ENCODE measurements at regions not wholly inside any gene's neighbourhood (a gene's known extent, or its start where the extent isn't known, plus 50 kb on each side); places are given as distances from the start of the nearest gene placed in this dataset.

DNA sequence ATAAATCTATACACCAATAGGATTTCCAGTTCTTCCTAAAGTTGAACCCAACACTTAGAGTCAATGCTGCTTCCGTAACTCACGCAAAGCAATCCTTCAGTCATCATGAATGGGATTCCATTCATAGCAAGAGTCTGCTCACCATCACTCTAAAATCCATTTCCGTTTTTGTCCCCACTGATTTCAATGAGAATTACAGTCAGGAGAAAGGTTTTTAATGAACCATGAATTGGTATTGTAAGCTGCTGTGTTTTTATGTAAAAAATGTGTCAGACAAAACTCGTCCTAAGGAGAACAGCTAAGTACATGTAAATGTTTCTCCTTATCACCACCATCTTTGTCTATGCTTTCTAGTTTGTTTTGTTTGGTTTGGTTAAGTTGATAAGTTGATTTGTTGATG, 391.5 kb downstream of the IRS1 start:
- no peak overlapping the region for H3K9ac ChIP-seq (ENCODE audit: low read depth, low read length)
- no peaks in the 10 kb centered on the region for H3K36me3 ChIP-seq (ENCODE audit: insufficient read depth, low read length)
- H3K9me3 ChIP-seq (ENCODE audit: control insufficient read depth, insufficient read depth, low read length): no peaks in the 10 kb centered on the region
- H3K4me1 ChIP-seq (ENCODE audit: insufficient read depth, low read length): no peaks in the 10 kb centered on the region

DNA sequence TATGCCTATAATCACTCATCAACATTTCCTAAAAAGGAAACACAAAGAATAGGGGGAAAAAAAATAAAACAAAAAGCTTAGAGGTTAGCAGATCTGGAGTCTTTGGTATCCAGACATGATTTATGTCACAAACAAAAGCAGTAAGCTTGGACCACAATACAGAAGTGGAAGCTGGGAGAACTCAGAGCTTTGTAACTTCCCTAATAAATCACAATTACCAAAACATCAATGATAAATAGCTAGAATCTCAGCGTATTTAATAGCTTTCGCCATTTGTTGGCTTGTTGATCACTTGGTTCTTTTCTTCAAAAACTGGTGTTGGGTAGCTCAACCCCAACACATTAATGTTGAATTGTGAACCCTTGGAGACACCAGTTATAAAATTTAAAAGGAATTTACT, 392.5 kb downstream of the IRS1 start:
- H3K9ac ChIP-seq (ENCODE audit: low read depth, low read length): no peak overlapping the region
- no peaks in the 10 kb centered on the region for H3K4me1 ChIP-seq (ENCODE audit: insufficient read depth, low read length)

DNA sequence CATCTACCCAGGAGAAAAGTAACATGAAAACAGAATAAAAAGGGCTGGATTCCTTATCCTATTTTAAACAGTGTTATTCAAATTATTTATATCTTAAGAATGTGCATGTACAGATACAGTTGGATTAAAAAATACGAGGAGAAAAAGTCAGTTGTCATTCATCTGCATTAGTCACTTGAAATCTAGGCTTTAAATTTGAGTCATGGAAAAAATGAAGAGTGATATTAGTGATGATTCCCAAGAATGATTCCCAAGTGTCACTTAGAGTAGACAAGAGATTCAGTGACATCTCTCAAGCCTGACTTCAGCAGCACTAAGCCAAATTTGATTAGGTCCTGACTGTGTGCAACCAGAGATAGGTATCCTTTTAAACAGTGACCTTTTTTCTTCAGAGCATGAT, 394.2 kb downstream of the IRS1 start:
- Histone ChIP-seq H3K36me3 (ENCODE audit: insufficient read depth, low read length) (no peaks in the 10 kb centered on the region), H3K4me1 (ENCODE audit: insufficient read depth, low read length) (no peaks in the 10 kb centered on the region), H3K9ac (ENCODE audit: low read depth, low read length) (no peak overlapping the region), H3K9me3 (ENCODE audit: control insufficient read depth, insufficient read depth, low read length) (no peaks in the 10 kb centered on the region)

More for the DNA sequence above, 392.5 kb downstream of the IRS1 start:
- H3K36me3 ChIP-seq (ENCODE audit: insufficient read depth, low read length): no peaks in the 10 kb centered on the region
- no peaks in the 10 kb centered on the region for H3K9me3 ChIP-seq (ENCODE audit: control insufficient read depth, insufficient read depth, low read length)

DNA sequence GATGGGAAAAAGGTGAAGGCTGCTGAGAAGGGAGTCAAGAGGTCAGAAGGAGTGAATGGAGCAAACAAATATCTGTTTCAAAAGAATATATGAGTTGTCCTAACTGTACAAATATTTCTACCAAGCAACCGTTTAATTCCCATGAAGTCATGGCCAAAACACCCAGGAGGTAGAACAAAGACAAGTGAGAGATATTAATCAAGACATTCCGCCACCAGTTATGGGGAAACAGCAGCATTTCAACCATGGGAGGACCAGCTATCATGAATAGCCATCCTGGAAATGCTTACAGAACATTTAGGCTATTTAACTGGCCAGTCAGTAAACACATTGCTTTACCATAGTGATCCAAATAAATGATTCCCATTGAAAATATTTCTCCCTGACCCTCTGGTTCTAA, 396.3 kb downstream of the IRS1 start:
- no peaks in the 10 kb centered on the region for H3K4me1 ChIP-seq (ENCODE audit: insufficient read depth, low read length)
- no peak overlapping the region for H3K9ac ChIP-seq (ENCODE audit: low read depth, low read length)
- no peaks in the 10 kb centered on the region for H3K36me3 ChIP-seq (ENCODE audit: insufficient read depth, low read length)
- no peaks in the 10 kb centered on the region for H3K9me3 ChIP-seq (ENCODE audit: control insufficient read depth, insufficient read depth, low read length)

DNA sequence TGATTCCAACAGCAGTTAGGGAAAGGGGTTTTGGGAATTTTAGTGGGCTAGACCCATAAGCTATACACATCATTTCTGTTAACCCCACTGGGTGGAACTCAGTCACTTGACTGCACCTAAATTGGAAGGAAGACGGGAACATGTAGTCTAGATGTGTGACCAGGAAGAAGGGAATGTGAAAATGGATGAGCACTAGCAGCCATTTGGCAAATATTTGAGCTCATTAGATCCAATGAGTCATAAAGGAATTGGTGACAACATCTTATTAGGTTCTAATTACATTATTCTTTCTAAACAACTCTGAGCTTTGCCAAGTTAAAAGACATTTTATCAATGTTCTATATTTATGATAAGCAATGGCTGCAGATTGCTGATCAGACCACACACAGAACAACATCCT, 400.6 kb downstream of the IRS1 start:
- no peak overlapping the region for H3K9ac ChIP-seq (ENCODE audit: low read depth, low read length)
- H3K36me3 ChIP-seq (ENCODE audit: insufficient read depth, low read length): no peaks in the 10 kb centered on the region
- H3K4me1 ChIP-seq (ENCODE audit: insufficient read depth, low read length): no peaks in the 10 kb centered on the region
- H3K9me3 ChIP-seq (ENCODE audit: control insufficient read depth, insufficient read depth, low read length): no peaks in the 10 kb centered on the region

DNA sequence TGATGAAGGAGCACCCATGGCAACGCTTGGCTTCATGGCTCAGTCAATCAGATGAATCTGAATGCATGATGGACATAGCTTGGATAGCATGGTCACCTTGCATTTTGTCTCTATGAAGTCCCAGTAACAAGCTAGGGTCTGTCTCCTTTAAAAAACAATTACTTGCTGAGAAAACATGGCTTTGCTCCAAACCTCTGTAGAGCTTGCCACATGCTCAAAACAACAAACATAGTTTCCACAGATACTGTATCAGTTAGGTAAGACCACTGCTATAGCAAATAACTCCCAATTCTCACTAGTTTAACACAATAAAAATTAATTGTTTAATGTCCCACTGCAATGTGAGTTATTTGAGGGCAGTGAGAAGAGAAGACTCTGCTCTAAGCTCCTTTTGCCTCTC, 401.0 kb downstream of the IRS1 start:
- H3K36me3 ChIP-seq (ENCODE audit: insufficient read depth, low read length): no peaks in the 10 kb centered on the region
- no peaks in the 10 kb centered on the region for H3K9me3 ChIP-seq (ENCODE audit: control insufficient read depth, insufficient read depth, low read length)
- H3K4me1 ChIP-seq (ENCODE audit: insufficient read depth, low read length): no peaks in the 10 kb centered on the region
- no peak overlapping the region for H3K9ac ChIP-seq (ENCODE audit: low read depth, low read length)

DNA sequence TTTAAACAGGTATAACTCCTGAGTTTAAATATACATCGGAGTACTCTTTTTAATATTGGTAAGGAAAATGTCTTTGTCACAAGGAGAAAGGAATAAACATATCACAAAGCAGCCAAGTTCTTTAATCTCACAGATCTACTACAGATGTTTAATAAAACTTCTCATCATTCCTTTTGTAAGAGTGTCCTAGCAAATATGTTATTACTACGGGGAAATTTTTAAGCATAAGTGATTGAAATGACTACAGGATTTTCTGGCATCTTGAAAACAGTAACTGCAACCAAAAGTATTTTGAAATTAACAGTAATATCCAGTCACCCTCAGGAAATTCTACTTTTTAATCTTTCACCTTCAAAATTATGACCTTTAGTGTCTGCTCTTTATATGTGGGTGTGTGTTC, 403.1 kb downstream of the IRS1 start:
- Histone ChIP-seq H3K9ac (ENCODE audit: low read depth, low read length) (no peak overlapping the region), H3K9me3 (ENCODE audit: control insufficient read depth, insufficient read depth, low read length) (no peaks in the 10 kb centered on the region), H3K4me1 (ENCODE audit: insufficient read depth, low read length) (no peaks in the 10 kb centered on the region), H3K36me3 (ENCODE audit: insufficient read depth, low read length) (no peaks in the 10 kb centered on the region)

DNA sequence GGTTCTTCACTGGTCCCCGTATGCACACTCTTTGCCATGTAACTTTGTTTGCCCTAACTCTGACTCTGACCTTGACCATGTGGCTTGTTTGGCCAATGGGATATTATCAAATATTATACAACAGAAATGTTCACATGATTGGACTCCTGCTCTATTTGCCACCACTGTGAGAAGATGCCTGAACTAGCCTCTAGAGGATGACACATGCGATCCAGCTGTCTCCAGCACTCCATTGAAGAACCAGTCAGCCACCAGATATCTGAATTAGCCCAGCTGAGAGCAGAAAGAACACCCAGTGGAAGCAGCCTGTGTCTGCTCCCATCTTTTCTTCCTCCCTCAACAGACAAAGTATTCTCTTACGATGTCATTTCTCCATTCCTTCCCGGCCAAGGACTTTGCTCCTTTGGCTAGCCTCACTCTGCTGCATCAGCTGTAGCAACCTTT, 412.1 kb downstream of the IRS1 start:
- no peaks in the 10 kb centered on the region for H3K9me3 ChIP-seq (ENCODE audit: control insufficient read depth, insufficient read depth, low read length)
- H3K4me1 ChIP-seq (ENCODE audit: insufficient read depth, low read length): no peaks in the 10 kb centered on the region
- no peaks in the 10 kb centered on the region for H3K36me3 ChIP-seq (ENCODE audit: insufficient read depth, low read length)
- no peak overlapping the region for H3K9ac ChIP-seq (ENCODE audit: low read depth, low read length)

DNA sequence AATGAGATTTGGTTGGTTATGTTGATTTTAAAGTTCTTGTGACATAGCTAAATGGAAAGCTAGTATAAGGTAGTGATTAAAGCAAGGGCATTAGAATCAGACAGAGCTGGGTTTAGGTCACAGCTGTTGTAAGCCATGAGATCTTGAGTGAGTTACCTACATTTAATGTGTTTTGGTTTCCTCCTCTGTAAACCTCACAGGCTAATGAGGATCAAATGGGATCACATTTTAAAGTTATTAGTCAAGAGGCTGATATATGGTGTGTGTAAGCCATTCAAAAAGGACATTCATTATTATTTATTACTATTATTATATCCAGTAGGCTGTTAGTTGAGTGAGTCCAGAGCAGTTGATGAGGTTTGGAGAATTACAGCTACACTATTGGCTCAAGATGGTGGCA, 416.2 kb downstream of the IRS1 start:
- no peak overlapping the region for H3K9ac ChIP-seq (ENCODE audit: low read depth, low read length)
- H3K4me1 ChIP-seq (ENCODE audit: insufficient read depth, low read length): no peaks in the 10 kb centered on the region
- no peaks in the 10 kb centered on the region for H3K9me3 ChIP-seq (ENCODE audit: control insufficient read depth, insufficient read depth, low read length)
- H3K36me3 ChIP-seq (ENCODE audit: insufficient read depth, low read length): no peaks in the 10 kb centered on the region

DNA sequence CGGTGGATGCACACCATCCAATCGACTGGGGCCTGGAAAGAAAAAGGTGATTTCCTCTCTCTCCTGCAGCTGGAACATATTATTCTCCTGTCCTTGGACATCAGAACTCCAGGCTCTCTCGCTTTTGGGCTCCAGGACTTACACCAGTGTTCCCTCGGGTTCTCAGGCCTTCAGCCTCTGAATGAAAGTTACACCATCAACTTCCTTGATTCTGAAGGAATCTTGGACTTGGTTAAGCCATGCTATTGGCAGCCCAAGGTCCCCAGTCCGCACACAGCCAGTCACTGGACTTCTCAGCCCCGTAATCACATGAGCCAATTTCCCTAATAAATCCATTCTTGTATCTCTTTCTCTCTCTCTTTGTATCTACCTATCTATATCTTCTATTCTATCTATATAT, 418.9 kb downstream of the IRS1 start:
- Histone ChIP-seq H3K4me1 (ENCODE audit: insufficient read depth, low read length) (no peaks in the 10 kb centered on the region), H3K9me3 (ENCODE audit: control insufficient read depth, insufficient read depth, low read length) (no peaks in the 10 kb centered on the region), H3K36me3 (ENCODE audit: insufficient read depth, low read length) (no peaks in the 10 kb centered on the region), H3K9ac (ENCODE audit: low read depth, low read length) (no peak overlapping the region)

DNA sequence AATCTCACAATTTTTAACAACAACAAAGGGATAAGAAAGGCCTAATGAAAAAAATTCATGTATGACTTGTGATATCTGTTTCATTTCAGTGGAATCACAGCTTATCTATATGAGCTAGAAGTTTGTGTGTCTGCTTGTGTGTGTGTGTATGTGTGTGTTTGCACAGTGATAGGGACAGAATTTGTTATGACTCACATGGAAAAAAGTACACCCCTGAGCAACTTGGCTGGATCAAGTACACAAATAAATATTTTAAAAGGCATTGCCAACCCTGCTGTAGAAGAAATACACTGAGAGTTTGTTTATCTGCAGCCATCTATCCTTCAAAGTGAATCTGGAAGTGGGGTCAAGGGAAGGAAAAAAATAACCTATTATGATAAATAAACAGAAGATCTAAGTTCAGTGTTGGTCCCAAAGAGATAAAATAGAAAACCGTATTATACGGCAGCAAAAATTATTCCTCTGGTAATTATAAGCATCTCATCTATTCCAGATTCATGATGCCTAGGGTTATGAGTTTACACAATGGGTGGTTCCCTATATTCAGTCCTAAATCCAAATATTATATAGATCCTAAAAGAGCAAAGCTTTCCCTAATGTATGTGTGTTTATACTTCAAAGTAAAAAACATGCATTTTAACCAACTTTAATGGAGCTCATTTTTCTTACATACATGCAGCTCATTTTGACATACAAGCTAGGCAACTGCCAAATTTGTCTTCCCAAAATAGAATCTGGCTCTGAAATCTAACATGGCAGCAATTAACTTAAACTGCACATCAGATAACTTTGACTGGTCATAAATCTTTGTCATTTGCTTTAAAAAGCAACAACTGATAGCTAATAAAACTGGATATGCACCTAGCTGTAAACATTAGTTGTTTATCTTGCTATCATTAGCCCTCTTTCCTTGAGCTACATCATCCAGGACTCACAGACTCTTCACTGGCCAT, 420.6 kb downstream of the IRS1 start:
- no peak overlapping the region for H3K9ac ChIP-seq (ENCODE audit: low read depth, low read length)
- H3K4me1 ChIP-seq (ENCODE audit: insufficient read depth, low read length): no peaks in the 10 kb centered on the region
- no peaks in the 10 kb centered on the region for H3K36me3 ChIP-seq (ENCODE audit: insufficient read depth, low read length)
- H3K9me3 ChIP-seq (ENCODE audit: control insufficient read depth, insufficient read depth, low read length): no peaks in the 10 kb centered on the region

DNA sequence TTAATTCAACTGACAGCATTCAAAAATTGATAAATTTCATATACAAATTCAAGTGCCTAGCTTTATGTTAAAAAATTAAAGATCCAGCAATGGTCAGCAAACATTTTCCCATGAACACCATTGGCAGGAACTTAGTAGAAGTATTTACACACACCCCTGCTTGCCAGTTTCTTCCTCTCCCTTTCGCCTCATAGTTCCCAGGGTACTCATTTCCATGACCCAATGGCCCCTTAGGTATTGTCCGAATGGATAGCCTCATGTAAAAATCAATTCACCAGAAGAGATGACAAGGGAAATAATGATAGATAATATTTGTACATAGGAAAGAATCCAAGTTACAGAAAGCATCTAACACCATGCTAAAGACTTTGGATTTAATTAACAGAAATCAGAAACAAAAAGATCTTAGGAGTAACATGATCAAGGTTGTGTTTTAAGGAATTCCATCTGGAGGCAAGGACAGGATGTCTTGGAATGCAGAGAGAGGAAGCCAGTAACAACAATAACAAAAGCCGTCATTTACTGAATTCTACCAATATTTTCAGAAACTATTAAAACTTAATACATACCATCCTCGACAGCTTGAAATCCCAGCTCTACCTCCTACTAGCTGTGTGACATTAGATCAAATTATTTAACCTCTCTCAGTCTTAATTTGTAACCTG, 423.0 kb downstream of the IRS1 start:
- H3K36me3 ChIP-seq (ENCODE audit: insufficient read depth, low read length): no peaks in the 10 kb centered on the region

DNA sequence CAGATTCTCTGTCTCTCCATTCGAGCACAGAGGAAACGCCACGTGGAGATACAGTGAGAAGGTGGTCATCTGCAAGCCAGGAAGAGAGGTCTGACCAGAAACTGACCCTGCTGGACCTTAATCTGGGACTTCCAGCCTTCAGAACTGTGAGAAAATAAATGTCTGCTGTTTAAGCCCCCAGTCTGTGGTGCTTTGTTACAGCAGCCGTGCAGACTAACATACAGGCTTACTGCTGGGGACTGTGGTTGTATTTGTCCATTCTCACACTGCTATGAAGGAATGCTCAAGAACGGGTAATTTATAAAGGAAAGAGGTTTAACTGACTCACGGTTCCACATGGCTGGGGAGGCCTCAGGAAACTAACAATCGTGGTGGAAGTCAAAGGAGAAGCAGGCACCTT, 432.7 kb downstream of the IRS1 start:
- Histone ChIP-seq H3K4me1 (ENCODE audit: insufficient read depth, low read length) (no peaks in the 10 kb centered on the region), H3K9me3 (ENCODE audit: control insufficient read depth, insufficient read depth, low read length) (no peaks in the 10 kb centered on the region), H3K9ac (ENCODE audit: low read depth, low read length) (no peak overlapping the region), H3K36me3 (ENCODE audit: insufficient read depth, low read length) (no peaks in the 10 kb centered on the region)

More for the DNA sequence above, 423.0 kb downstream of the IRS1 start:
- Histone ChIP-seq H3K9me3 (ENCODE audit: control insufficient read depth, insufficient read depth, low read length) (no peaks in the 10 kb centered on the region), H3K4me1 (ENCODE audit: insufficient read depth, low read length) (no peaks in the 10 kb centered on the region), H3K9ac (ENCODE audit: low read depth, low read length) (no peak overlapping the region)

DNA sequence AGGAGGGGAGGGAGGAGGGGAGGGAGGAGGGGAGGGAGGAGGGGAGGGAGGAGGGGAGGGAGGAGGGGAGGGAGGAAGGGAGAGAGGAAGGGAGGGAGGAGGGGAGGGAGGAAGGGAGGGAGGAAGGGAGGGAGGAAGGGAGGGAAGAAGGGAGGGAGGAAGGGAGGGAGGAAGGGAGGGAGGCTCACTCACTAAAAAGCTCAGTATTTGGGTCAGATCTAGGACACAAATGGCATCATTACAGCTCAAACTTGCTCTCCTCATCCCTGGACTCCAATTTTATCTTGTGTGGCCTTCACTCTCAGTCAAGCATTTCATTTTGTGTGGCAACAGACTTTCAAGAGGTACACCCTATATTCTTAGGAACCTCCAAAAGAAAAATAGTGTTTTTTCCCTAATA, 435.4 kb downstream of the IRS1 start:
- H3K4me1 ChIP-seq (ENCODE audit: insufficient read depth, low read length): no peaks in the 10 kb centered on the region
- H3K9ac ChIP-seq (ENCODE audit: low read depth, low read length): no peak overlapping the region
- no peaks in the 10 kb centered on the region for H3K36me3 ChIP-seq (ENCODE audit: insufficient read depth, low read length)
- H3K9me3 ChIP-seq (ENCODE audit: control insufficient read depth, insufficient read depth, low read length): no peaks in the 10 kb centered on the region

DNA sequence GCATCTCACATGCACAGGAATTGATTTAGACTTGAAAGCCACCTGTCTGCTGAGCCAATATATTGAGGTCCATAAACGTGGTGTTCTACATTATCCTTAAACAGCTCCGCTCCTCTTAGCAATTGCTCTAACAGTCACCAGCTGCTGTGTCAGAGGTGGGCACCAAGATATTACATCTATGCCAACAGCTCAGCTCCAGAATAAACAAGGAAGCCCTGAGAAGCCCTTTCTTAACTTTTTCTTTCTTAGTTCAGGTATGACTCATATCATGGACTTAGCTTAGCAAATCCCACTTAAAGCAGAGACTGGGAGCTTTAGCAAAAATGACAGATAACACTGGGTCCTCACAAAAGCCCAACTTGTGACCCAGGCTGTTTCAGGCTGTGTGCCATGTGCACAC, 436.6 kb downstream of the IRS1 start:
- Histone ChIP-seq H3K36me3 (ENCODE audit: insufficient read depth, low read length) (no peaks in the 10 kb centered on the region), H3K9me3 (ENCODE audit: control insufficient read depth, insufficient read depth, low read length) (no peaks in the 10 kb centered on the region), H3K9ac (ENCODE audit: low read depth, low read length) (no peak overlapping the region), H3K4me1 (ENCODE audit: insufficient read depth, low read length) (no peaks in the 10 kb centered on the region)

Data from ES-I3 (cell line).